ENCODE measurements at regions not wholly inside any gene's neighbourhood (a gene's known extent, or its start where the extent isn't known, plus 50 kb on each side); places are given as distances from the start of the nearest gene placed in this dataset.
"Not testable (repeated sequence)": the region's sequence is repeated elsewhere in the genome, so short reads cannot be mapped to it uniquely, and the experiment has no call there.

DNA sequence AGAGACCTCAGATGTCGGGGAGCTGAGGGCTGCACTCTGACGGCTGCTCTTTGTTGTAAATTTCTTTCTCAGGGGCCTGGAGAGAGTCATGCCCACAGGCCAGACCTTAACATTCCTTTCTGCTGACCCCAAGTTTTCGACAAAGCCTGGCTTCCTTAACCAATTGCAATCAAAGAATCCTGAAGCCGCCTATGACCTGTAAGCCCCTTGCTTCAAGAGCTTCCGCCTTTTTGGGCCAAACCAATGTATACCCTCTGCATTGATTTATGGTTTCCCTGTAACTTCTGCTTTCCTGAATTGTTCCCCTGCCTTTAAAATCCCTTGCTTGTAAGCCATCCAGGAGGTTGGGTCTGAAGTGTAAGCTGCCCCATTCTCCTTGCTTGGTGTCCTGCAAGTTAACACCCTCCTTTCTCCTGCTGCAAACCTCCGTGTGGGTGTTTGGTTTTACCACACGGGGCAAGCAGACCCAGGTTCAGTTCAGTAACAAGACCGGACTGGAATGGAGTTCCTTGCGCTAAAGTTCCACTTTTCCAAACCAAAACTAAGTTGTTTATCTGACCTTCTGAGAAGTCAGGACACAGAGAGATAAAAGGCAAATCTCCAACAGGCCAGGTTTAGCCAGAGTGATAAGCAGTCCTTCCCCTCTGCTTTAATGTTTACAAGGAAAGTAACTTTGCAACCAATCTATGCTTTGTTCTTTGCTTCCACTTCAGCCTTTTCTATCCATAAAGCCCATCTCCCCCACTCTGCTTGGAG lies 141.6 kb downstream of the KCNJ12 start:
- no peak for DNase-seq

DNA sequence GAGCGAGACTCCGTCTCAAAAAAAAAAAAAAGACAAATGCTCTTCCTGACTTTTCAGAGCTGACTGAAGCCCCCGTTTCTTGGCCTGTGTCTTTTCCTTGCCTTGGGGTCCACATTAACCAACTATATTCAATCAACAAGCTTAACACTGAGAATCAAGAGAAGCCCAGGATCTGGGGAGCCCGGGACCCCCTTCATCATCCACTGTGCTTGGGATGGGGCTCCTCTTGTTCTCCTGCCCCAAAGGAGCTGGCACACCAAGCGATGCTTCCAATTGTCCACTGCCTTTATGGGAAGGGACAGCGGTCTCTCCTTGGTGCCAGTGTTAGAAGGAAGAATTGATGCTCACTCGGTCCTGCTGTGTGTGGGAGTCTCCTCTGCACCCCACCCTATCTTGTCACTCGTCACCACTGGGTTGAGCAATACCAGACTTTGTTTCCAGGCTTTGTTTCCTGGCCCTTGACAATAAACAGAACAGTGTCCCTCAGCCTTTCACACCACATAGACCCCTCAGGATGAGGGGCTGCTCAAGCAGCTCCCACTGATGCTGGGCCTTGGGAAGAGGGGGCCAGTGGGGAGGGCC lies 146.7 kb downstream of the KCNJ12 start:
- DNase-seq, result no peak

DNA sequence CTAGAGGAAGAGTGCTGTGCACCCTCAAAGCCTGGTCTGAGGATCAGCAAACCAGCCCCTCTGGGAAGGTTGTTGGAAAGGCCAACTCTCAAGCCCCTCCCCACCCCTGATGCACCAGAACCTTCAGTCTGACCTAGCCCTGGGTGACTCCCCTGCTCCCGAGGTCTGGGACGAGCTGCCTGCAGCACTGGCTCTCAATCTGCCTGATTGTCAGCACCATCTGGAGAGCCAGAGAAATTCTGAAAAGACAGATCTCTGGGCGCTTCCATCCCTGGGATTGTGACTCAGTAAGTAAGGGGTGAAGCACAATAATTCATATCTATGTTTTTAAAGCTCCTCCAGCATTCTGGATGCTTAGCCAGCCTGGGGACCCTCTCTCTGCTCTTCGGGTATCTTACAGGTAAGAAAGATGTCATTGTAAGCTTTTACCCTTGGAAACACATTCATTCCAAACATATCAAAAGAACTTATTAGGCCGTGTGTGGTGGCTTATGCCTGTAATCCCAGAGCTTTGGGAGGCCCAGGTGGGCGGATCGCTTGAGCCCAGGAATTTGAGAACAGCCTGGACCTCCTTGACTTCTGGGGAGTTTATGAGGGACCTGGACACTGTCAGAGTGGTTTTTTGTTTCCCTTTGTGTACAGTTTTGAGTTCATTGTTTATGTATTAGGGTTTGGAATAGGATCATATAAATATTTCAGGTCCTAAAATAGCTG lies 147.5 kb downstream of the KCNJ12 start:
- no peak for DNase-seq

DNA sequence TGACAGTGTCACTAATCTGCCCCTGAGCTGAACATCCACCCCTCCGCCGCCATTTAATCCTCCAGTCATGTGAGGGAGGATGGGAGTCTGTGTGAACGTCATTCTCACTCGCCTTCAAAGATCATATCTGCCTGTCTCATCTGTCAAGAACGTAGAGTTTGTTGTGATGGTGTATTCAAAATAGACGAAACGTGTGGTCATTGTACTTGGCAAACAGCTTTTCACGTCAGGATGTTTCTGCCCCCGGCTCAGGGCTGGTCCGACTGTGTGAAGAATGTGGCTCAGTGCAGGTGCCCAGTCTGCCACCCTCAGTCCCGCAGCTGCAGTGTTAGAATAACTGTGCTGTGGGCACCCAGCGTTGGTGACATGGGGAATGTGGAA lies 148.0 kb downstream of the KCNJ12 start:
- no peak for DNase-seq

DNA sequence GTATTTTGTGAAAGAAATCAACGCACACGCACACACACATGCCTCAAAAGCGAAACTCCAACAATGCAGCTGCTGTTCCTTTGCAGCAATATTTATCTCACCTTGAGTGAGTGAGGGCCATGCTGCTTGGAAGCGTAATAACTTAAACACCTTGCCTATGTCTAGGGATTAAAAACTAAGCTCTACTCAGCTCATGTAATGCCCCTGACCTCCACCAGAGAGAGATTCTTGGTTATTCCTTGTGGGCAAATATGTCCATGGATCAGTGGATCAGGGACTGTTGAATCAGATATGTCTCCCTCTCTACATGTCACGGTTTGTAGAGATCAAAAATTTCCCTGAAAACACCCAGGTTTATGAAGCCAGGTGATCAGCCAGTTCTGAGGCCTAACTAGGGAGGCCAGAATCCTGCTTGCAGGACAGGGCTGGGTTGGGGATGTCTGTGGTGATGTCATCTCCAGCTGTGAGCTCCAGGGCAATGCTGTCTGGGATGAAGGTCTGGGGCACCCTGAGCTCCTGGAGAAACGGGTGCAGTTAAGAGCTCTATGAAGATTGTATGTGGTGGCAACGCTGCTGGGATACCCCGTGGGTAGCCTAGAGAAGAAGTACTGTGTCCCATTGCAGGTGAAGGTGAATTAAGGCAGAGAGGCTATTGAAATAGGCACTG lies 149.4 kb downstream of the KCNJ12 start:
- no peak for DNase-seq

DNA sequence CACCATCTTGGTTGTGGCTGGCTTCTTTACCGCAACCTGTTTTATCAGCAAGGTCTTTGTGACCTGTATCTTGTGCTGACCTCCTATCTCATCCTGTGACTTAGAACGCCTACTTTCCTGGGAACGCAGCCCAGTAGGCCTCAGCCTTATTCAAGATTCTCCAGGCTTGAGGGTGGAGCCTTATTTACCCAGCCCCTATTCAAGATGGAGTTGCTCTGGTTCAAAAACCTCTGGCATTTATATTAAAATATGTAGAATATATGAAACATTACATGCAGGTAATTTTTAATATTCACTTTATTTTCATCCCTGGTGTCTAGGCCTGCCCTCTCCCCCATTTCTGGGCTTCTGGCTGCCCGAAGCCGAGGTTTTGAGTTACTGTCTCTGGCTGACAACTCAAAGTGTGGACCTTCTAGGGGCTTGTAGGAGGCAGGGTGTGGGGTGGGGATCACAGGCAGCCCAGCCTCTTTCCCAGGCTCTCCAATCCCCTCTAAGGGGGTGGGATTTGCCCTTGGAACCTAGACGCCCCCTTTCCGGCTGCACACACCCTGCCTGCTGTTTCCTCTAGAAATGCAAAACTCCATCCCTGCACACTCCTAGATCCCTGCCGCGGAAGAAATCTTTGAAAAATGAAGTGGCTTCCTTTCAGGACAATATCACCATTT lies 152.0 kb downstream of the KCNJ12 start:
- DNase-seq, result no peak

DNA sequence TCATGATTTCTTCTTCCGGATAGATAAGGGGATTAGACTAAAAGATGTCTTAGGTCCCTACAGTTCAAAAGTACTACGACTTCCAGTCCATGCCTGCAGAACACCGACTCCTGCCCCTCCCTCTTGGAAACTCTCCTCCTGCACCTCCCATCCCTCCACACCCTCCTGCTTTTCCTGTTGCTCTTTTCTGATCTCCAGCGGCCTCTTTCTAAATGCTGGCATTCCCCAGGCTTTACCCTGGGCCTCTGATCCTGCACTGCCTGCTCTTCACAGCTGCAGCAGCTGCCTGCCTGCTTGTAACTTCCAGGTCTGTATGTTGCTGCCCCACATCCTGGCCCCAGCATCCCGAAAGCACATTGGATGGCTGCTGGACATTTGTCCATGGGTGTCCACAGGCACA lies 154.2 kb downstream of the KCNJ12 start:
- DNase-seq, result no peak

DNA sequence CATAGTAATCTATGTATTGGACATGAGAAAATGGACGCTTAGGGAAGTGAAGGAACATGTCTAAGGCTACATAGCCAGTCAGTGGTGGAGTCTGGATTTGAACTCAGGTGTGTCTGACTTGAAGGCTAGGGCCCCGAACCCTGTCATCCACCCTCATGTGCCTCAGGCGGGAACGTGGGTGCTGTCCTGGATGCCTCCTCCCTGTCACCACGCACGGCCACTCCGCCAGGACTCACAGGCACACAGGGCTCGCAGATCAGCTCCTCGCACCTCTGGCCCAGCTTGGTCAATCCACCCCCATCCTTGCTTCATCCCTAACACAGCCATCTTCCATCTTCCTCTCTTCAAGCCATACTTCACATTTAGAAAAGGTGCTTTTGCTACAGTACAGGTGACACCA lies 154.7 kb downstream of the KCNJ12 start:
- DNase-seq, result no peak

DNA sequence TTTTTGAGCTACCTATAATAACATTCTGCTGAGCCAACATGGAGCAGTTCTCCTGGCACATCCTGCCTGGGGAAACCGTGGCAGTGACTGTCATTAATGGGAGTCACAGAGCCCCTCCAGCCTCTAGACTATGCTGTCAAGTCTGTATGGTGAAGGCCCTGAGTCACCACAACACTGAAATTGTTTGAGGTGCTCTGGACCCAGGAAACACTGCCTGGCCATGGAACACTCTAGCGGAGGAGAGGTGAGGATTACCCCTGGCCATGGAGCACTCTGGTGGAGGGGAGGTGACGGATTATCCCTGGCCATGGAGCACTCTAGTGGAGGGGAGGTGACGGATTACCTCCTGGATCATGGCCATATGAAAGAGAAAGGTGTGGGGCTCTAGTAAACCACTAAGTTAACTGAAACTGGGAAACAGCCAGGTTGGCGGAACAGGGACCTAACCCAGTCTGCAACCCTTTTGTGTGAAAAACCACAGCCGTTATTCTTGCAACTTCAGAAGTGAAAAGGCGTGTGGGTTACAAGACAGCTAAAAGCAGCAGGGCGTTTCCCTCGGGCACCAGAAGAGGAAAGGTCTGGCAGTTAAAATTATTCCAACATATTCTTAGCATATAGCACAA lies 156.7 kb downstream of the KCNJ12 start:
- no peak for DNase-seq

DNA sequence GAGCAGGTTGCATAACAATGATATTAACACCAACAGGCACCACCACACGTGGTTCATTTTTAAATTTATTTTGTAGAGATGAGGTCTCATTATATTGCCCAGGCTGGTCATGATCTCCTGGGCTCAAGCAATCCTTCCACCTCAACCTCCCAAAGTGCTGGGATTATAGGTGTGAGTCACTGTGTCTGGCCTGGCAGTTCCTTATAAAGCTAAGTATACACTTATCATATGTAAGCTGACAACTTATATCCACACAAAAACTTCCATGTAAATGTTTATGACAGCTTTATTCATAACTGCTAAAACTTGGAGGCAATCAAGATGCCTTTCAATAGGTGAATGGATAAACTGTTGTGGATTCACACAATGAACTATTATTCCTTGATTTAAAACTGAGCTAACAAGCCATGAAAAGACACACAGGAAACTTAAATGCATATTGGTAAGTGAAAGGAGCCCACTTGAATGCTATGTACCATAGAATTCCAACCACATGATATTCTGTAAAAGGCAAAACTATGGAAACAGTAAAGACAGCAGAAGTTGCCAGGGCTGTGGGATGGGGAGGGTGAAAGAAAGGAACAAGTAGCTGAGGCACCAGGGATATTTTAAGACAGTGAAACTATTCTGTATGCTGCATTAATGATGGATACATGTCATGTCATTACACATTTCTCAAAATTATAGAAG lies 156.5 kb upstream of the KCNJ18 start:
- no peak for DNase-seq

DNA sequence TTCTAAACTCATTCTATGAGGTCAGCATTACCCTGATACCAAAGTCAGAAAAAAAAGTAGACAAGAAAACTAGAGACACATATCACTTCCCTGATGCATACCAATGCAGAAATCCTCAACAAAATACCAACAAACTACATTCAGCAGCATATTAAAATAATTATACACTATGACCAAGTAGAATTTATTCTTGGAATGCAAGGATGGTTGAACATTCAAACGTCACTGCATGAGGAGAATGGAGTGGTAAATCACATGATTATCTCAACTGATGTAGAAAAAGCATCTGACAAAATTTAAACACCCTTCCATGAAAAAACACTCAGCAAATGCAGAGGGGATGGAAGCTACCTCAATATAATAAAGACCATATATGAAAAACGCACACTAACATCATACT lies 155.0 kb upstream of the KCNJ18 start:
- no peak for DNase-seq

DNA sequence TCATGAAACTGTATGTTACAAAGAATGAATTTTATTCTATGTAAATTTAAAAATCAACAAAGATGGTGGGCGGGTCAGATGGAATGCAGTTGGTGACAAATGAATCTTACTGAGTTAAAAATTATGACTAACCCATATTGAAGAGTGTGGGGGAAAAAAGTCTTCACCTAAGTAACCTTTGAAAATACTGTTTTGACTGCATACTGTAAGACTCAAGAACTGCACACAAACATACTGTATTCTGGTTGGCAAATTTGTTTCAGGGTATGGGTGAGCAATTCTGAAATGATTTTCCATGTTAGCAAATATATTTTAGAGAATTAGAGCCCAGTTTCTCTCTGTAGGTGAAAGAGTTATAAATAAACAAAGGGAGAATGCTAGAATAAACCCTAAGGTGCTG lies 153.7 kb upstream of the KCNJ18 start:
- no peak for DNase-seq

DNA sequence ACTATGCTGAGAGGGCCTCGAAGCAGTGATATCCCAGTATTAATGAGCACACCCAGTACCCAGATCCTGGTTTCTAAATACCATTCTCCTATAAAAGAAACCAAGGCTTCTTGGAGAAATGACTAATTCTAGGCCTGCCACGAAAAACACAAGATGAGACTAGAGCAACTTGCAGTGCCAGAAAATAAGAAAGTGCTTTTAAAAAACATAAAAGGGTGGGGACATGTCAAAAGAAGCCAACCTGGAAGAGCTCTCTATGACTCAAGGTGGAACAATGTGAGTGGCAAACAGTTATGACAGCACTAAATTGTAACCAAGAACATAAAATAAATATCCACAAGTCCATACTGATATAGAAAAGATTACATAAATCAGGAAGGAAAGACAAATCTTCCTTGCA lies 153.2 kb upstream of the KCNJ18 start:
- DNase-seq, result no peak

DNA sequence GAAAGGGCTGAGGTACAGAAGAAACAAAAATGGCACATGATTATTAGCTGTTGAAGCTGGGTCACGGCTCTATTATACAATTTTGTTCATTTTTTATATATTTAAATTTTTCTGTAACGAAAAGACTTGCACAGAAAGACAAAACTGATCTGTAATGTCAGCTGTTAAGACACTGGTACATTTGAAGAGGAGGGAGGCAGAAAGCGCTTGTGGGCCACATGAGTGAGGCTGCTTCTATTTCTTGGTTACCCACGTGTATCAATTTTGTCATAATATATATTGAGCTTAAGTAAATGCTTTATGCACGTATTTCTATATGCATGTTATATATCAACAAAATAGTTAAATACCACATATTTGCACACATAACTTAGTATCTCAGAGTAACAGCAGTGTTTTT lies 151.8 kb upstream of the KCNJ18 start:
- no peak for DNase-seq

DNA sequence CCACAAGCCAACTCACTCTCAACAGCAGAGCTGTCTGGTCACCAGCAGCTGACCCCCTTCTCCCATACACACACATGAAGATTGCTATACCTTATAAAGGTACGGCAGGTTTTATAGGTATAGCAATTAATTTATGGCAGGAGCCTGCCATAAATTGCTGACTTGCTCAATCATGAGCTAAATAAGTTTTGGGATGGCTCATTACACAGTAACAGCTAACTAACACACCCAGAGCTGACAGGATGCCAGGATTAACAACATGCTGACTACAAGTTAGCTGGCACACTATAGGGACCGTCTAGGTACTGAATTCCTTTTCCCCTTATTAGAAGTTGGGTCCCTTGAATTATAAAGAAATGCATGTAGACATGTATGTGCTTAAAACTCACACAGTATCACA lies 150.3 kb upstream of the KCNJ18 start:
- no peak for DNase-seq

DNA sequence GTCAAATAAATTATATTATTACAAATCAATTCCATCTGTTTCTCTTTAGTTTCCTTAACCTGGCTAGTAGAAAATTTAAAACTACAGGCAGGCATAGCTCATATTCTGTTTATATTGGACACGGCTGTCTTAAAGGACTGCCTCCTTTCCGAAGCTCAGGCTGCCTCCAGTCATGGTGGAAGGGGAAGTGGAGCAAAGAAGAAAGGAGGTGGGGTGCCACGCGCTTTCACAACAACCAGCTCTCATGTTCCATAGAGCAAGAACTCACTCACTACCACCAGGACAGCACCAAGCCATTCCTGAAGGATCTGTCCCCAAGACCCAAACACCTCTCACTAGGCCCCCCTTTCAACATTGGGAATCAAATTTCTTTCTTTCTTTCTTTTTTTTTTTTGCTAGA lies 149.3 kb upstream of the KCNJ18 start:
- DNase-seq, result no peak

DNA sequence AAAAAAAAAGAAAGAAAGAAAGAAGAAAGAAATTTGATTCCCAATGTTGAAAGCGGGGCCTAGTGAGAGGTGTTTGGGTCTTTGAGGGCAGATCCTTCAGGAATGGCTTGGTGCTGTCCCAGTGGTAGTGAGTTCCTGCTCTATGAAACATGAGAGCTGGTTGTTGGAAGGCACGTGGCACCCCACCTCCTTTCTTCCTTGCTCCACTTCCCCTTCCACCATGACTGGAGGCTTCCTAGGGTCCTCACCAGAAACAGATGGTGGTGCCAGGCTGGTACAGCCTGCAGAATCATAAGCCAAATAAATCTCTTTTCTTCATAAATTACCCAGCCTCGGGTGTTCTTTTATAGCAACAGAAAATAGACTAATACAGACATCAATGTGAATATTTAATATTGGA lies 147.3 kb upstream of the KCNJ18 start:
- DNase-seq, result no peak

DNA sequence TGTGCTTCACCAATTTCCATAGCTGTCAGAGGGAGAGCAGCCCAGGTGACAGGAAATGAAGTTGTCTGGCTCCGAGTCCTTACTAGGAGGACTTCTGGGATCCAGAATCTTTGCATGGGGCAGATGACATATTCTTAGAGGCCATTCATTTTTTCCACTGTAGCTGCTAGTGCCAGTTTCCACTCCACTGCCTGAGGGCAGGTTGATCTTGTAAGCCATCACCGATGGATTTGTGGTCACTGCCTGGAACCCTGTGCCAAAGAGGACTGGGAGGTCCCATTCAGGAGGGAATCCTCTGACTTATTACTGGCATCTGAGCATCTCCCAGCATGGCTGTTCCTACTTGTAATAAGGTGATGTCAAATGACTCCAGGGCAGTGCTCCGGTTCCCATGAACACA lies 144.1 kb upstream of the KCNJ18 start:
- DNase-seq, result no peak

DNA sequence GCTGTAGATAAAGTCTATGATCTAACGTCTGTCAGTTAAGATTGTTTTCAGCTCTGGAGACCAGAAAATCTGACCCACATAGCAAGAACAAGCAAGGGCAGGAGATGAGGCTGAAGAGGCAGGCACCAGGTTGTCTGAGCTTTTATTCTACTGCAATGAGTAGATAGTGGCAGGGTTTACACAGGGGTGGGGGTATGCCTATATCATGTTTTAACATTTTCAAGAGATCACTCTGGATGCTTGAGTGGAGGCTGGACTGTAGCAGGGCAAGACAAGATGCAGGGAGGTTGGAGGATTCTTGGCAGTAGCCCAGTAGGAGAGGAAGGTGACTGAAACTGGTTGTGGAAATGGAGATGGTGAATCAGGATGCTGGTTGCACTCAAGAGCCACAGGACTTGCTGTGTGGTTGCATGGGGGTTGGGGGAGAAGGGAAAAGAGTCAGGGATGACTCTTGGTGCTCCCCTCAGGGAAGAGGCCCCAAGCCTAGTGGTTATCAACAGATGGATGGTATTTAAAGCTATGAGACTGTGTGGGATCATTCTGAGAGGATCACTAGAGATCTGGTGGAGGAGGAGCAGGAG lies 143.1 kb upstream of the KCNJ18 start:
- DNase-seq, result no peak

DNA sequence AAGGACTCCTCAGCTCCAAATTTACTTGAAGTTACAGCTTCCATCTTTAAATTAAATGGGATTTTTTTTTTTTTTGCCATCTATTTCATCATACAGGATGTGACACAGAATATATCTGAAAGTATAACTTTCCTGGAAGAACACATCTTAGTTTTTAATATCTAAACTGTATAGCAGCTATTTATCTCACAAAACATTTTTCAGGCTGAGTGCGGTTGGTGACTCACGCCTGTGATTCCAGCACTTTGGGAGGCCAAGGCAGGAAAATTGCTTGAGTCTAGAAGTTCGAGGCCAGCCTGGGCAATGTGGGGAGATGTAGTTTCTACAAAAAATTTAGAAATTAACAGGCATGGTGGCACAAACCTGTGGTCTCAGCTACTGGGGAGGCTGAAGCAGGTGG lies 142.3 kb upstream of the KCNJ18 start:
- DNase-seq, result not testable (repeated sequence)

DNA sequence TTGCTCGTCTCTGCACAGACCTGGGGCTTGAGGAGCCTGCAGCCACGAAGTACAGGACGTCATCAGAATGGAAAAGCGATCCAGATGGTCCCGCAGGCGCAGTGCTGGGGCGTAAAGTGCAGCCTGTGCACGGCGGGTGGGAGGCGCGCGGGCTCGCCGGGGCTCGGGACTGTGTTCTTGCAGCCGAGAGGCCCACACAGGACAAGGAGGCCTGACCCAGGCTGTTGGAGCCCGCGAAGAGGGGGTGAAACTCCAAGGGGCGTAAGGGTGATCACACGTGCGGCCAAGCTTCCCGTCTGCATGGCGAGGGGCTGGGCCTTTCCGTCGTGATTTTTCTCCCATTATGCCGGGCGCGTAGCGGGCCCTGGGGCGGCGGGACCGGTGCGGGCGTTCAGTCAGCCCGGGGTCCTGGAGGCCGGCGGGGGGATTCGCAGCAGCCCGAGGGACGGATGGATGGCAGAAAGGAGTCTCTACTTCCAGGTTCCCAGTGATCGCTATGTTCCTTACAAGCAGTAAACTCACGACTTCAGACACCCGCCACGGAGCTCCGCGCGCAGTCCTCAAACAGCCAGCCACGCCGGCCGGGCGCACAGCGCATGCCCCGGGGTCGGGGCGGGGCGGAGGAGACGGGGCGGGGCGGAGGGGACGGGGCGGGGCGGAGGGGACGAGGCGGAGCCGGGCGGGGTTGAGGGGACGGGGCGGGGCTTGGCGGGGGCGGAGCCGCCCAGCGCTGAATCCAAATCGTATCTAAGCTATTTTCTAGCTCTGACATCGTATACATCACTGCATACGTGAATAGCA lies 141.0 kb upstream of the KCNJ18 start:
- DNase-seq, result no peak
